NCI-H2196 treated with DMSO at 0.1 percent for 48 hours (cell line): ENCODE measurements at regions not wholly inside any gene's neighbourhood (a gene's known extent, or its start where the extent isn't known, plus 50 kb on each side); places are given as distances from the start of the nearest gene placed in this dataset.

Experiments
- DNase-seq: peaks from one replicate; lab custom pipeline; 2025; ENCODE audit not compliant: unreplicated experiment; lab: John Stamatoyannopoulos, UW

DNA sequence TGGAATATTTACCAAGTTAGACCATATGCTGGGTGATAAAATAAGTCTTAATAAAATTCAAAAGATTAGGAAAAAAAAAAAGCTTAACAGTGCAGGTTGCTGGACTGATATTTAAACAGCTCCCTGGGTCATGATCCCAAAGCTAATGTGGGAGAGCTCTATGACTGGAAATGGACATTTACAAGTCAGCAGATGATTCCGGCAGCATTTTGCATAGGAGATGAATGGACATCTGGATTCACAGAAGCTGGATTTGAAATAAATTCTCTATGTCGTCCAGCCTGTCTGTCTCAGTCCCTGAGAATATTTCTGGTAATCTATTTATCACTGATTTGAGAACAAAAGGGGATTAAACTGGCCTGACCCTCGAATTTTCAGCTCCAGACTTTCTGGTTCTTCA lies 52.3 kb upstream of the KLHL25 start:
- DNase-seq, result no peak

DNA sequence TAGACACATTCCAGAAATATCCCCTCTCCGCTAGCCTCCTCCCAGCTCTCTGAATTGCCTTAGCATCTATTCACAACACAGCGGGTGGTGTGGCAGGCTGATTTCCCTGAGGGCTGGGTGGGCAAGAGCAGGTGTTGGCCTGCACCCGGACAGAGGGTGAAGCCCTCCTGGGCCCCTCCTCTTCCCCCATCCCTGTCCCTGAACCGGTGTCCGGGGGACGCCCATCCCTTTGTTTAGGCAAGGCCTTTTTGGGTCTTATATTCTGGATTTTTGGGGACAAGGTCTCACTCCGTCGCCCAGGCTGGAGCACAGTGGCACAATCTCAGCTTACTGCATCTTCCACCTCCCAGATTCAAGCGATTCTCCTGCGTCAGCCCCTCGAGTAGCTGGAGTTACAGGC lies 55.2 kb upstream of the KLHL25 start:
- DNase-seq, result no peak

DNA sequence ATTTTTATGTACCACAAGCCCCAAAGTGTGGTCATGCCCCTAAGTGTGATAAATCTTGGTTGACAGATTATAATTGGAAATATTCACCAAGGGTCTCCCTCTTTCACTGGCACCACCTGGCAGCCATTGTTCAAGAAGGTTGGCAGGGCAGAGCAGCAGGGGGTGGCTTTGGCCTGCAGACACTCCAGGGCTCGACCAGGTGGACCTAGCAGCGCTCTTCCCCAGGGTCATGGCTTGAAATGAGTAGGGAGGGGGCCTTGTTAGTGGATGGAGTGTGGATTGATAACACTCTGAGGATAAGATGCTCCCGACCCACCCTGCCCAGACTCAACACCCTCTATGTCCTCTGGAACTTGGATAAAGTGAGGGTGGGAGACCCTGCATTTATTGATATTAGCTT lies 58.2 kb upstream of the KLHL25 start:
- no peak for DNase-seq

DNA sequence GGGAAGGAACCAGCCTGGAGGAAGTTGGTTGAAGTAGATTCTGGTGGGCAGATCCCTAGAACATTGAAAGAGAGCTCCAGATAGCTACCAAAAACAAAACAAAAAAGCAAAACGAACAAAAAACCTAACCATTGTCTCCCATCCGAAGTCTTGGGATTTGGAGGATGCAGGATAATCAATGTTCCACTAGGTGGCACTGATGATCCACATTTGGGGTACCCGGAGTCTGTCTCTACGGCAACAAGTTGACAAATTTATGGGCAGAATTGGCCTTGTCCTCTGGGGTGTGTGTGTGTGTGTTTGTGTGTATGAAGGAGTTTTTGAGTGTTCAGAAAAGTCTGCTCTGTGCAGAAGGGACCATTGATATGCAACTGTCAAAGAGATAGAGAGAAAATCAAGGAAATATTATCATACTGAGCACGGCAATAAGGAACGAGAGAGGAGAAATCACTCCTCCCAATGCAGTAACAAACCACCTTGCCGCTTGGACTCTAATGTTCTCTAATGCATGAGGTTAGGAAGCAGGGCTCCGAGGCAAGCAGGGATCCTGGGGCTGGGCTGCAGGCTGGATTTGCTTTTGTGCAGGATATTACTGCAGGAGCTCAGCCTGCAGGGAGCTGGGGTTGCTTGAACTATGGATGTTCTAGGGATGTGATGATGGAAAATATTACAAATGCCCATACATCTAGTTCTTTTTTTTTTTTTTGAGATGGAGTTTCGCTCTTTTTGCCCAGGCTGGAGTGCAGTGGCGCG lies 59.8 kb upstream of the KLHL25 start:
- DNase-seq, result peak; percentile 13

DNA sequence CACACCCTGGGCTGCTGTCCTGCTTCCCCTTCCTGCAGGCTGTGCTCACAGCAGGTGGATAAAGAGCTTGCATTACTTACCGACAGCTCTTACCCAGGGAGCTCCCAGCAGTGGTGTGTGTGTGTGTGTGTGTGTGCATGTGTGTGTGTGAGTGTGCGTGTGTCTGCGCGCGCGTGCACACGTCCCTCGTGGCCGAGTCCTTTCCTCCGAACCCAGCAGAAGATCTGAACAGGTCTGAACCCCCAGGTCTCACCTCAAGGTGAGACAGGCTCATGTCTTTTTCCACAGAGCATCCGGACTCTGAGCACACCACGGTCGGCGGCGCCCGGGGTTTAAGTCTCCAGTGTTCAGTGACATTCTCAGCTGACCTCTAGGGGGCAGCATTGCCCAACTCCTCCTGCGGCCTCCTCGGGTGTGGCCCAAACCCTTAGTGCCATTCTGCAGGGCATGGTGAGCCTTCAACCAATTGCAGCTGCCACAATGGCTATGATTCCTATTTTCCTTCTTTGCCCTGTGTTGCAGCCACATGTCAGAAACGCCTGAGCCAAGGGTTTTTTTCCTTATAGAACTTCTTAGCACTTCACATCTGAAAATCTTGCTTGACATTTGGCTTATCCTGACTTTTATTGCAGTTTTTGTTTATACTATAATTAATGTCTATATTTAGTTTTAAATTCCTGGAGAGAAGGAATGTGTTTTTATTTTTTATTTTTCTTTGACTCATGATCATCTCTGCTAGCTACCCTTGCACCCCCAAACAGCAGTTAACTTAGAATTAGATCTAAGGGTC lies 64.1 kb upstream of the KLHL25 start:
- DNase-seq, result peak; percentile 1

DNA sequence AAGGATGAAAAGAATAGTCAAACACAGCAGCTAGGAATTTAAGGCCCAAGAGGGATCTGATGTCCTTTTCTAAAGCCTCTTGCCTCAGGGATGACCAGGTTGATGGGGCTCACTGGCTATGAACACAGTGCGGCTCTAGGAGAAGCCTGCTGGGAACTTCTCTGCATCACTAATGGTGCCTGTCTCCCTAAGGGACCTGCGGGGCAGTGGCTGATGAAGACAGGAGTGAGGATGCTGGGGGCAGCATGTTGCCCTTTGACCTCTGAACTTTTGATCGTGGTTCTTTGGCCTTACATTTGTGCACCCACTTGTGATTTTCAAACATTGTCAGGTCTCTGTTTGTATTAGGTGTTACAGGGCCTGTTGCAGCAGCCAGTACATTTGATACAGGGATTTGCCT lies 64.9 kb upstream of the KLHL25 start:
- DNase-seq, result no peak

DNA sequence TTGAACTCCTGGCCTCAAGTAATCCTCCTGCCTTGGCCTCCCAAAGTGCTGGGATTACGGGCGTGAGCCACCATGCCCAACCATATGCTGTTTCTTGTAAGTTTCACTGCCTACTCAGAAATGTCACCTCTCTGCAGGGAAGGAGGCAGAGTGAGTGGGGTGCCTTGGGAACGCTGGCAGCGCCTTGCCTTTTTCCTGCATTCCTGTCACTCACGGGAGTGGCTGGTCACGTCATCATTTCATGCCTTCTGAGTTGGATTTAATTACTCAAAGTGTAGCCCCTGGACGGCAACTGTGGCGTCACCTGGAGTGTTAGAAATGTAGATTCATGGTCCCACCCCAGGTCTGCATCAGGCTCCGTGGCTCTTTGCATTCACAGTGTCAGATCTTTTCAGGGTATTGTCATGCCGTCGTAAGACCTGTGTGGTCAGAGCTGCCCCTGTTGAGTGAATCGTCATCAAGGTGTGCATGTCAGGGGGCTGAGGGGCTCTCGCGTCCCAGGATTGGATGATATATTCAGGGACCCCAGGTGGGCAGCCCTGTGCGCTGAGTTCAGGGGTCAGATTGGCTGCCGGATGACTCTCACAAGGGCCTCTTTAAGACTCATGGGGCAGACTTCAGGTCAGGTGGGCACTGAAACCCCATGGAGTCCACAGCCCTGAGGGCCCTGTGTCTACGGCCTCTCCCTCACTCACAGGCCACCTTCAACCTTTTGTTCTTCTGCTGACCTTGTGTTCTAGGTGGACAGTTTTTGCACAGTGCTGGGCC lies 65.9 kb upstream of the KLHL25 start:
- no peak for DNase-seq

DNA sequence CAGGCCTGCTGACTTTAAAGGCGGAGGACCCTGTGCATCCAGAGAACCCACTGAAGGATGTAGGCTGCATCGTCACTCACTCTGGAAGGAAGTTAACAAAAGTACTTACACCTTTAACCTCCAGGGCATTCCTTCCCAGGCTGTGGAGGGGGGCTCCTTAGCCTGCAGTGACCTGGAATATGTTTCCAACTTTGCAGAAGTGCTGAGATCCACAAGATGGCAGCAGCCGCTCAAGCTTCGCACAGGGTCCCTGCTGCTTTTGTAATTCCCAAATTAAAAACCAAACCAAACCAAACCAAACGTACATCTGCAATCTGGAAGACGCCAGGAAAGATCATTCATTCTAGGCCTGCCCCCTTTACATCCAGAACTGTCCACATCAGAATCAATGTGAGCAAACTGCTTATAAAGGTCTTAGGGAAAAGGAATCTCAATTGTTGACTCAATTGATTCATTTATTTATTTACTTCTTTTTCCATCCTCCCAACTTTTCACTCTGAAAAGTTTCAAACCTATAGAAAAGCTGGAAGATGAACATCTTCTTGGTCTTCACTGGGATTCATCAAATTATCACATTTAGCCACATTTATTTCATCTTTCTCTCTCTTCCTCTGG lies 70.5 kb upstream of the KLHL25 start:
- DNase-seq, result no peak

DNA sequence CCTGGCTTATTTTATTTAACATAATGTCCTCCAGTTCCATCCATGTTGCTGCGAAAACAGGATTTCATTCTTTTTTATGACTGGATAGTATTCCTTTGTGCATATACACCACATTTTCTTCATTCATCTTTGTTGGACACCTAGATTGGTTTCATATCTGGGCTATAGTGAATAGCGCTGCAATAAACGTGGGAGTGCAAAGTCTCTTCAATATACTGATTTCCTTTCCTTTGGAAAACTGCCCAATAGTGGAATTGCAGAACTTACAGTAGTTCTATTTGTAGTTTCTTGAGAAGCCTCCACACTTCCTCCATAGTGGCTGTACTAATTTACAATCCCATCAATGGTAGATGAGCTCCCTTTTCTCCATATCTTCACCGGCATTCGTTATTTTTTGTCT lies 72.5 kb upstream of the KLHL25 start:
- no peak for DNase-seq

DNA sequence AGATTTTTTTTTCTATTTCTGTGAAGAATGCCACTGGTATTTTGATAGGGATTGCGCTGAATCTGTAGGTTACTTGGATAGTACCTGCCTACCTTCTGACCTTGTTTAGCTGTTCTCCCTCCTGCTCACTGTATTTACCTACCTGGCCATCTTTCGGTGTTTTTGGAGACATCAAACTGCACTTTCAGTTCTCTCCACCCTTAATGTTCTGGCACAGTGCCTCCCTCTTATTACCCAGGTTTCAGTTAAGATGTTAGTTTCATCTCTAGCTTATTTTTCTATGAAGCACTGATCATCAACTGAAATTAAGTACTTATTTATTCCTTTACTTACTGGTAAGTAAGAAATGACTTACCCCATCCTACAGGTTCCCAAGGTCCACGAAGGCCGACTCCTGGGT lies 74.4 kb upstream of the KLHL25 start:
- DNase-seq, result no peak

DNA sequence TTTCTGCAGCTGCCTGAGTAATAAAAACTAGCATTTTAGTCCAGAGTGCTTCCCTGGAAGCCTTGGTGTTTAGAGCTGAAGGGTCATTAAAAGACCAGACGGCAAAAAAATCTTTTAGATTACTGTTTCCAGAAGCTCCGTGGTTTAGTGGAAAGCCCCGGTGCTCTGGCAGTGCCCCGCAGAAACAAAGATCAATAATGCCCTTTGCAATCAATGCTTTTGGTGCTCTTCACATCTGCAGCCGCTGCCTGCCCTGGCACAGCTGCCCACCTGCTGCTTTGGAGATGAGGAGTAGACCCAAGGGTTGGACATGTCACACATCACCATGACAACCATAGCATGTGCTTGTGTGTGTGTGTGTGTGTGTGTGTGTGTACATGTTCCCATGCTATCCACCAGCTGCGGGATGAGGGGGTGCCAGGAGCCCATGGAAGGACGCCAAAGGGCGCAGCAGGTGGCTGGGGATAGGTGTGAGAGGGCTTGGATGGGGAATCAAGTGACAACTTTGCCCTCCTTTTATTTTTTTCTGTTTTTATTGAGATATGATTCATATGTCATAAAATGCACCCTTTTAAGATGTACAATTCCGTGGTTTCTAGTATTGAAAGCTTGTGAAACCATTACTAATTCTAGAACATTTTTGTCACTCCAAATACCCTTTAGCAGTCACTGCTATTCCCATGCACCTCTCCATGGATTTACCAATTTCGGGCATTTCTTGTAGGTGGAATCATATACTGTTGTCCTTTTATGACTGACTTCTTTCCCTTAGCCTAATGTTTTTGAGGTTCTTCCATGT lies 75.7 kb upstream of the KLHL25 start:
- no peak for DNase-seq

DNA sequence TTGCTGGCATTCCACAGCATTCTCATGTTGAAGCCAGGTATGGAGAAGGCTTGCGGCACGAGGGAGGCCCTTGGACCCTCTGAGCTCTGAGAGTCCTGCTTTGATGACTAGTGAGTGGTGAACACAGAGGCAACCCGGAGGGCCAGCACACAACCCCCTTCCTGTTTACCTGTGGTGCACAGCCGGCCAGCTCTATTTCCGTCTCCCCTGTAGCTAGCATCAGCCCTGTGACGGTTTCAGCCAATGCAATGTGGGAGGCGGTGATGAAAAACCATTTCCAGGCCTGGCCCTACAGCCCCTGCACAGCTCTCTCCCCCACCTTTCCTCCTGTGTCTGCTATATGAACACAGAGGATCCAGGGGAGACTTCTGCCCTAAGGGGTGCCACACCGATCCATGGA lies 76.8 kb upstream of the KLHL25 start:
- DNase-seq, result no peak

DNA sequence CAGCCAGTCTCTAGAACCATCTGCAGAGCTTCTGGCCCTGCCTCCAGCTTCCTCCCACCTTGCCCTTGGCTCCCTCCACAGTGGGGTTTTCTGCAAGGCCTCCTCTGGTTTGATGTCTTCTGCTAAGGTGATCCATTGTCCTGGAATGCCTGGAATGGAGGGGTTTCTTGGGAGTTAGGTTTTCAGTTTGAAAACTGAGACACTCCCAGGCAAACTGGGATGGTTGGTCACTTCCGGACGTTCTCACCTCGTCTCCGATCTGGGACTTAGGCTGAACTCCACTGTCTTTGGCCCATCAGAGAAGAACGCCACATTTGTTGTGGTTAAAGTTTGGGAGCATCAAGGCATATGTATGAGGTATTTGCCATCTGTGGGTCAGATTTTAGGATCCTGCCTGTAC lies 77.4 kb upstream of the KLHL25 start:
- no peak for DNase-seq

DNA sequence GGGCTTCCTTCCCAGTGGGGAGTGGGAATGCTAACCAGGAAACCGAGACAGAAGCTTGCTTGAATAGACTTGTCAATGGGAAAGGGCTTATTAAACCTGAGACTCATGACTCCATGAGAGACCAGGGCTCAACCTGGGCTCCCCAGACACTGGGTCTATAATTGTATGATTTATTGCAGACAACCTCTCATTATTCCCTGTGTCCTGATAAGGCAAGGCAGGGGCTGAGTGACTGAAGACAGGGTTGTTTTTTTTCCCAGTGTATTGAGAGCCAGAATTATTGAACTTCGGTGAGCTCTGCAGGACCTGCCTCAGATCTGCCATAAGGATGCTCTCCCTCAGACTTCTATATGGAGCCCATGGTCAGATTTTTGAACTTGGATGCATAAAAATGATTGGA lies 79.5 kb upstream of the KLHL25 start:
- no peak for DNase-seq

DNA sequence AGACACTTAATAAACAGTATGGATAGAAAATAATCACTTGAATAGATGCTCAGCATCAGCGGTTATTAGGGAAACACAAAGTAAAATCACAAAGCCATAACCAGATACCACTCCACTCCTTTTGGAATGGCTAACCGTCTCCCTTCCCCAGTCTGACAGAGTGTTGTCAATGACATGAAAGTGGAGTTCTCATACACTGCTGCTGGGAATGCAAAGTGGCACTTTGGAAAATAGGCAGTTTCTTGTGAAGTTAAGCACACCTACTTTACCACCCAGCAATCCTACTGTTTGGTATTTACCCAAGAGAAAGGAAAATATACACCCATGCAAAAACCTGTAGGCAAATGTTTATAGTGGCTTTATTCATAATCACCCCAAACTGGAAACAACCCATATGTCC lies 81.0 kb upstream of the KLHL25 start:
- no peak for DNase-seq

DNA sequence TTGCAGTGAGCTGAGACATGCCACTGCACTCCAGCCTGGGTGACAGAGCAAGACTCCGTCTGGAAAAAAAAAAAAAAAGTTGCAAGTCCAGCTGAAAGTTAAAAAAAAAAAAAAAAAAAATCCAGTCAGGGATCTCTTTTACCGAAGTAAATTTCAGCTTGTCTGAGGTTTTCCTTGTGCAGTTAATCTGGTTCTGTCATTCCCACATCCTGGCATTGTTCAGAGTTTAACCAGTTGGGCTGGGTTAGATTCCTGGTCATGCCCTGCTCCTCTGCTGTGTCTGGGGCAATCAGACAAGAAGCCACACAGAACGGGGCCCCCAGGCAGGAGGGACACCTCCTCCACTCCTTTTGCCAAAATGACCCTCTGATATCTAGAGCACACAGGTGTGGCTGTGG lies 84.1 kb upstream of the KLHL25 start:
- no peak for DNase-seq

DNA sequence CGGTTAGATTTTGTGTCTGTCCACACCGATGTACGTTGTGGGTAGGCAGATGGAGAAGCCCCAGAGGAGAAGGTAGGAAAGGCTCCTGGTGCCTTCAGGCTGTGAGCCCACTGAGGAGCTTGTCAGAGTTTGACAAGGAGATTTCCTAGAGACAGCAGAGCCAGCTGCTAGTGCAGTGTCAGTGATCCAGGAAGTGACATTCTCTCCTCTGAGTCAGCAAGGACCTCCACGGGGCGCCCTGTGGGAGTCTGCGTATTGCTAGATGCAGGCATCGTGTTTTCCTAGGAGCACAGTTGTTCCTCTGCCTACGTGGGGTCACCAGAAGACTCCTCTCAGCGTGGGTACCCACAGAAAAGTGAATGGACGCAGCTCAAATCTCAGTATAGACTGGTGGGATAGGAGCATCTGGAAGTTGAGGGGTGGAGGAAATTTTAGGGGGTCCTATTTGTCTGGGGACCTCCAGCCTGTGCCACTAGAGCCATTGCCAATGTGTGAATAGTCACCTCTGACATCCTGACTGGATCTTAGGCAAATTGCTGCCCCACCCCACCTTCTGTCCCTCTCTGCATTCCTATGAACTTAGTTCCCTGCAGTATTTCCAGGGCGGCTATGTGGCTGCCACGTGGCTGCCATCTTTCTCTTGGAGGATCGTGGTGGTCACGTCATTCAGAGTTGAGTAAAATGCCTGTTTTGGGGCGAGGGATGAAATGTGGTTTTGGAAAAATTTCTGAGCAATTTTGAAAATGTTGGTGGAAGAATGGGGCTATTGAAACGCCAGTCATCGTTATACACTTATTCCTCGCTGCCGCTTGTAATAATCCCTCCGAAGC lies 84.8 kb upstream of the KLHL25 start:
- no peak for DNase-seq

DNA sequence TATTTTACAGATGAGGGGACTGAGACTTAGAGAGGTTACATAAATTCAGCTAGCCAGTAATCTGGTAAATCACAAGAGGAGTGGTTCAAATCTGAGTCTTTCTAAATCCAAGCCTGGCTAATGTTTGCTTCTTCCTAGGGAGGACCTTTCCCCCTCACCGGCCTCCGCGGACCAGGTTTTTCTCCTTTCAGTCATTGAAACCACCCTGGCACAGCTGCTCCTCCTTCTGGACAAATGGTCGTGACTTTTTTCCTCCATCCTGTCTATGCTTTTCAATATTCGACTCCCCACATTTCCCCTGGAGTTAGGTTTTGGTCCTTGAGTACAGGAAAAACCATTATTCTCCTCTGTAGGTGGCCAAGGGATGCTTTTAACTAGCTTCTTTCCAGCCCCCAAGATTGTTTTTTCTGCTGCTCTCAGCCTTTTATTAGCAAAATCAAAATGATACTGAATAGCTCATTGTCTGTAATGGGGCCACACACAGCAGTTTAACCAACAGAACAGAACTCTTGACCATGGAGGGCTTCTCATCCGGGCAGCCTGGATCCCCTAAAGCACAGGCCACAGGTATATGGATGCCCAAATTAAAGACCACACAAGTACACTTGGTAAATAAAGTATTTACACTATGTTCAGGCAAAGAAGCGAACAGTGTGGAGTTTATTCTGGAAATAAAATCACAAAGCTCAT lies 85.9 kb upstream of the KLHL25 start:
- DNase-seq, result no peak

DNA sequence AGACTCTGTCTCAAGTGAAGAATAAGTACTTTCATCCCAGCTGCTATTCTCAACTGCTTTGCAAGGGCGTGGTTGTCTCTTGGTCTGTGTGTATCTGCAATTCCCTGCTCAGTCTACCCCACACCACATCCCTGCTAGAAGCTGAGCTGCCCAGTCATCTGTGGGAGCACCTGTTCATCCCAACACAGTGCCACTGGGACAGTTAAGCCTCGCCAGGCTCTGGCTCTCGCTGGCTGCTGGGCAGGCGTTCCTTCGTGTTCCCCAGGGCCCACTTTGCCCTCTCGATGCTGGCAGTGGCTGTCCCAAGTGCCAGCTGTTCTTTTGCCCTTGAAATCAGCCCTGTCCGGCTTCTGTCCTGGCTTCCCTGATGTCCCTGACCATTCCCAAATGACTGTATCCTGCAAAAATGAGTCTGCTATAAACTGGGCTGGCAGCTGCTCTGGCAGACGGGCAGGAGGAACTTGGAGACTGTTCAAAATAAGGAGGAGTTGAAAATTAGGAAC lies 91.6 kb upstream of the KLHL25 start:
- DNase-seq, result no peak
